Peyer's patch (tissue), 4 donors: ENCODE measurements at regions not wholly inside any gene's neighbourhood (a gene's known extent, or its start where the extent isn't known, plus 50 kb on each side); places are given as distances from the start of the nearest gene placed in this dataset.

Experiments
- POLR2A ChIP-seq, 2 donors: fragments of 450-650 bp; IDR thresholded peaks; one replicate each; pipeline ENCODE4 v1.5.1; 2017; ENCODE audit warnings: antibody characterized with exemption in 2 of 2, mild to moderate bottlenecking in 2 of 2, moderate library complexity in 2 of 2
- TF ChIP-seq, protein P1 (sequence below), 6 experiments: fragments of 450-650 bp in 4 of 6; fragments of 200-600 bp in 2 of 6; sonication (generic) in 1 of 6; IDR thresholded peaks; one replicate each; pipeline ENCODE4 v1.5.1; 2017 to 2019; ENCODE audit warnings: antibody characterized with exemption in 6 of 6, mild to moderate bottlenecking in 3 of 6, moderate library complexity in 1 of 6

DNA sequence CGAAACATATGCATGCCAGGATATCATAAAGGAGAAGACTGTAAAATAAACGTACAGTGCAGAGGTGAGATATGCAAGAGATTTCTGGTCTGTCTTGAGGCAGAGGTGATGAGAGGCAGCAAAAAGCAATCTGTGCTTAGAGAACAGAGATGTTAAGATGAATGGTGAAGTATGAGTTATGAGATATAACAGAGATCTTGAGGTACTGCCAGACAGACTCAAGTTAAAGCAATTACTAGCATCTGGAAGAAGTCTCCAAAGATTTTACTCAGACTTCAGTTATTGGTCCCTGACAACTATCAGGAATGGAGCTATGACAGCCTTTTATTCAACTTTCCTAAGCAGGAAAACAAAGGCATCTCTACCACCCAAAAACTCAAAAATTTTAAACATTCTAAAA is 122.8 kb upstream of the DST start:
- TF ChIP-seq POLR2A (IDR thresholded peaks at IDR 0.05), result no peak
- TF ChIP-seq, protein P1, sequence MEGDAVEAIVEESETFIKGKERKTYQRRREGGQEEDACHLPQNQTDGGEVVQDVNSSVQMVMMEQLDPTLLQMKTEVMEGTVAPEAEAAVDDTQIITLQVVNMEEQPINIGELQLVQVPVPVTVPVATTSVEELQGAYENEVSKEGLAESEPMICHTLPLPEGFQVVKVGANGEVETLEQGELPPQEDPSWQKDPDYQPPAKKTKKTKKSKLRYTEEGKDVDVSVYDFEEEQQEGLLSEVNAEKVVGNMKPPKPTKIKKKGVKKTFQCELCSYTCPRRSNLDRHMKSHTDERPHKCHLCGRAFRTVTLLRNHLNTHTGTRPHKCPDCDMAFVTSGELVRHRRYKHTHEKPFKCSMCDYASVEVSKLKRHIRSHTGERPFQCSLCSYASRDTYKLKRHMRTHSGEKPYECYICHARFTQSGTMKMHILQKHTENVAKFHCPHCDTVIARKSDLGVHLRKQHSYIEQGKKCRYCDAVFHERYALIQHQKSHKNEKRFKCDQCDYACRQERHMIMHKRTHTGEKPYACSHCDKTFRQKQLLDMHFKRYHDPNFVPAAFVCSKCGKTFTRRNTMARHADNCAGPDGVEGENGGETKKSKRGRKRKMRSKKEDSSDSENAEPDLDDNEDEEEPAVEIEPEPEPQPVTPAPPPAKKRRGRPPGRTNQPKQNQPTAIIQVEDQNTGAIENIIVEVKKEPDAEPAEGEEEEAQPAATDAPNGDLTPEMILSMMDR (IDR thresholded peaks at IDR 0.05), result no peak
